Hematopoietic multipotent progenitor cell treated with erythropoietin and hydrocortisone succinate and interleukin-3 and kit ligand, for 6 days (in vitro differentiated cells): ENCODE measurements at regions not wholly inside any gene's neighbourhood (a gene's known extent, or its start where the extent isn't known, plus 50 kb on each side); places are given as distances from the start of the nearest gene placed in this dataset.
A peak's percentile ranks its signal among the peaks of the same experiment; 100 is the strongest.
"Not testable (repeated sequence)": the region's sequence is repeated elsewhere in the genome, so short reads cannot be mapped to it uniquely, and the experiment has no call there.

Source experiments
- DNase-seq: peaks from one replicate; pipeline ENCODE4 v3.0.0-alpha.2; 2015

- DNase-seq, result no peak
Observed at GRCh38 chr11:37972691-37973090, 1374.7 kb upstream of the RAG2 start.

GRCh38 chr11:37969336-37969735 is 1371.3 kb upstream of the RAG2 start:
- not testable (repeated sequence) for DNase-seq

GRCh38 chr11:37968148-37968547 is 1370.1 kb upstream of the RAG2 start:
- DNase-seq, result no peak

- DNase-seq, result no peak
Observed at GRCh38 chr11:37967635-37968034, 1369.6 kb upstream of the RAG2 start.

GRCh38 chr11:37963440-37963839 is 1365.4 kb upstream of the RAG2 start:
- DNase-seq, result no peak

- no peak for DNase-seq
Observed at GRCh38 chr11:37957717-37958116, 1359.7 kb upstream of the RAG2 start.

GRCh38 chr11:37951996-37952395 is 1354.0 kb upstream of the RAG2 start:
- DNase-seq, result no peak

- peak; percentile 20 for DNase-seq
Observed at GRCh38 chr11:37948258-37948657, 1350.2 kb upstream of the RAG2 start.

- DNase-seq, result no peak
Observed at GRCh38 chr11:37947821-37948220, 1349.8 kb upstream of the RAG2 start.

GRCh38 chr11:37946155-37946766 is 1348.2 kb upstream of the RAG2 start:
- DNase-seq, result peak; percentile 77

- no peak for DNase-seq
Observed at GRCh38 chr11:37942081-37942480, 1344.0 kb upstream of the RAG2 start.

GRCh38 chr11:37929100-37929653 is 1331.1 kb upstream of the RAG2 start:
- DNase-seq, result peak; percentile 11

- DNase-seq, result no peak
Observed at GRCh38 chr11:37926772-37927171, 1328.7 kb upstream of the RAG2 start.

- DNase-seq, result no peak
Observed at GRCh38 chr11:37916331-37916730, 1318.3 kb upstream of the RAG2 start.

- no peak for DNase-seq
Observed at GRCh38 chr11:37914859-37915258, 1316.8 kb upstream of the RAG2 start.

- no peak for DNase-seq
Observed at GRCh38 chr11:37908219-37908548, 1310.1 kb upstream of the RAG2 start.

GRCh38 chr11:37907436-37908218 is 1309.6 kb upstream of the RAG2 start:
- DNase-seq, result no peak

GRCh38 chr11:37905707-37906417 is 1307.8 kb upstream of the RAG2 start:
- DNase-seq, result no peak

- DNase-seq, result peak; percentile 53
Observed at GRCh38 chr11:37896016-37896415, 1298.0 kb upstream of the RAG2 start.

- no peak for DNase-seq
Observed at GRCh38 chr11:37881741-37882140, 1283.7 kb upstream of the RAG2 start.

GRCh38 chr11:37861671-37862070 is 1263.6 kb upstream of the RAG2 start:
- DNase-seq, result no peak

GRCh38 chr11:37858806-37859537 is 1260.9 kb upstream of the RAG2 start:
- DNase-seq, result not testable (repeated sequence)

- peak; percentile 38 for DNase-seq
Observed at GRCh38 chr11:37858398-37858797, 1260.4 kb upstream of the RAG2 start.
